ENCODE measurements at regions not wholly inside any gene's neighbourhood (a gene's known extent, or its start where the extent isn't known, plus 50 kb on each side); places are given as distances from the start of the nearest gene placed in this dataset.

DNA sequence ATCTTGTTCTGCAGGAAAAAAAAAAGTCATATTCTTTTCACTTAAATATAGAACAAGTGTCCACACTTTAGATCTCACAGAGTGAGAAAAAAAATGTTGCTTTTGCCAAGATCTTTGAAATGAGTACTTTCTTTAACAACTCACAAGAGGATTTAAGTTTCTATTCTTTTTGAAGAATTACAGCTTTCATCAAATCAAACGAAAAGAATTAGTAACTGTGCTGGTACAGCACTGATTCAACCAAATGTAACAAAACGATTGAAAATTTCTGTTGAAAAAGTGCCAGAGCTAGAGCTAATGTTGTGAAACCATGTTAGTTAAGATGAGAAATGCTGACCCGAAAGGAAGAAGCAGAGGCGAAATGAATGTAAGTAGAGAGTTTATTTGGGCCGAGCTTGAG, 300.2 kb downstream of the GABRB3 start:
- TF ChIP-seq, protein P1, sequence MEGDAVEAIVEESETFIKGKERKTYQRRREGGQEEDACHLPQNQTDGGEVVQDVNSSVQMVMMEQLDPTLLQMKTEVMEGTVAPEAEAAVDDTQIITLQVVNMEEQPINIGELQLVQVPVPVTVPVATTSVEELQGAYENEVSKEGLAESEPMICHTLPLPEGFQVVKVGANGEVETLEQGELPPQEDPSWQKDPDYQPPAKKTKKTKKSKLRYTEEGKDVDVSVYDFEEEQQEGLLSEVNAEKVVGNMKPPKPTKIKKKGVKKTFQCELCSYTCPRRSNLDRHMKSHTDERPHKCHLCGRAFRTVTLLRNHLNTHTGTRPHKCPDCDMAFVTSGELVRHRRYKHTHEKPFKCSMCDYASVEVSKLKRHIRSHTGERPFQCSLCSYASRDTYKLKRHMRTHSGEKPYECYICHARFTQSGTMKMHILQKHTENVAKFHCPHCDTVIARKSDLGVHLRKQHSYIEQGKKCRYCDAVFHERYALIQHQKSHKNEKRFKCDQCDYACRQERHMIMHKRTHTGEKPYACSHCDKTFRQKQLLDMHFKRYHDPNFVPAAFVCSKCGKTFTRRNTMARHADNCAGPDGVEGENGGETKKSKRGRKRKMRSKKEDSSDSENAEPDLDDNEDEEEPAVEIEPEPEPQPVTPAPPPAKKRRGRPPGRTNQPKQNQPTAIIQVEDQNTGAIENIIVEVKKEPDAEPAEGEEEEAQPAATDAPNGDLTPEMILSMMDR (IDR thresholded peaks at IDR 0.05), result no peak
- TF ChIP-seq EZH2 (IDR thresholded peaks at IDR 0.05; ENCODE audit: borderline replicate concordance, insufficient read depth, low read depth, low read length, poor library complexity, severe bottlenecking), result no peak
